HCT116 (cell line): ENCODE measurements at regions not wholly inside any gene's neighbourhood (a gene's known extent, or its start where the extent isn't known, plus 50 kb on each side); places are given as distances from the start of the nearest gene placed in this dataset.

Source experiments
- ATAC-seq: fragments of 200-7000 bp; cut with Tn5 transposase; 2 replicates; pipeline ENCODE4 v1.9.1; 2020; ENCODE audit warnings: mild to moderate bottlenecking, moderate library complexity
- BruUV-seq: library from RNA; stranded (reverse); fragments of 400-500 nt; replicated peaks from 2 replicates; lab custom pipeline; 2021; lab: Mats Ljungman, UMichigan
- CTCF ChIA-PET: fragments of 300-600 bp; sonication (Branson Sonifier 250); formaldehyde crosslinking; loops from one replicate; lab custom pipeline; 2021; ENCODE audit warnings: antibody characterized with exemption; lab: Charles Lee
- POLR2A ChIA-PET: fragments of 300-600, 350-600 bp; sonication (Branson Sonifier 250); formaldehyde crosslinking; loops from one replicate; lab custom pipeline; 2021; ENCODE audit warnings: antibody characterized with exemption; lab: Charles Lee
- RAD21 ChIA-PET, 2 experiments: fragments of 300-600 bp; sonication (Branson Sonifier 250); formaldehyde crosslinking; loops; one replicate each; lab custom pipeline; 2023; ENCODE audit warnings: low total read pairs in 2 of 2; ENCODE audit not compliant: uncharacterized antibody in 2 of 2, unreplicated experiment in 2 of 2, low non-redundant PET in 1 of 2; lab: Charles Lee
- DNase-seq: peaks from one replicate; pipeline ENCODE4 v3.0.0-alpha.2; 2010; ENCODE audit warnings: low read depth, low spot score
- H2AFZ ChIP-seq: fragments of 200-600 bp; shearing (Covaris generic), sonication (generic); 2 replicates; pipeline ENCODE4 v1.6.1; 2017; ENCODE audit warnings: low read depth, mixed run types, mixed read lengths, antibody characterized with exemption, low read length; ENCODE audit not compliant: poor library complexity, severe bottlenecking
- H3K27ac ChIP-seq: 2 replicates; pipeline ENCODE4 v1.5.1; 2012; ENCODE audit warnings: low read depth, low read length
- H3K27me3 ChIP-seq: fragments of 200-600 bp; sonication (generic); 2 replicates; pipeline ENCODE4 v1.6.1; 2016; ENCODE audit warnings: mixed run types, low read length, mixed read lengths; ENCODE audit not compliant: insufficient read depth
- H3K36me3 ChIP-seq, 2 experiments: fragments of 200-500 bp in 1 of 2; fragments of 200-600 bp in 1 of 2; sonication (Bioruptor generic) in 1 of 2; sonication (generic) in 1 of 2; 2 replicates each; pipeline versions ENCODE4 v1.5.1 to v1.6.1; 2014 to 2016; ENCODE audit warnings: low read length in 2 of 2, inconsistent platforms in 1 of 2, mixed read lengths in 1 of 2, mixed run types in 1 of 2; ENCODE audit not compliant: insufficient read depth in 2 of 2, control insufficient read depth in 1 of 2
- H3K4me1 ChIP-seq, 2 experiments: fragments of 200-600 bp in 1 of 2; sonication (generic) in 1 of 2; 2 replicates each; pipeline versions ENCODE4 v1.5.1 to v1.6.1; 2012 to 2017; ENCODE audit warnings: low read length in 2 of 2, inconsistent platforms in 1 of 2, mild to moderate bottlenecking in 1 of 2, mixed read lengths in 1 of 2, mixed run types in 1 of 2, moderate library complexity in 1 of 2; ENCODE audit not compliant: insufficient read depth in 2 of 2, control insufficient read depth in 1 of 2
- H3K4me2 ChIP-seq: fragments of 200-600 bp; sonication (generic); 2 replicates; pipeline ENCODE4 v1.6.1; 2017; ENCODE audit warnings: mixed run types, low read length, mixed read lengths
- H3K4me3 ChIP-seq, 2 experiments: fragments of 200-600 bp in 1 of 2; sonication (generic) in 1 of 2; replicated peaks in 1 of 2; 2 replicates each; pipeline ENCODE4 v1.5.1; 2011 to 2016; ENCODE audit warnings: low read length in 2 of 2, control low read depth in 1 of 2, low read depth in 1 of 2, mild to moderate bottlenecking in 1 of 2, mixed read lengths in 1 of 2, mixed run types in 1 of 2
- H3K79me2 ChIP-seq: fragments of 200-600 bp; sonication (generic); 2 replicates; pipeline ENCODE4 v1.6.1; 2017; ENCODE audit warnings: mild to moderate bottlenecking, mixed run types, low read length, moderate library complexity, mixed read lengths; ENCODE audit not compliant: insufficient read depth
- H3K9ac ChIP-seq: fragments of 200-600 bp; sonication (generic); 2 replicates; pipeline ENCODE4 v1.6.1; 2016; ENCODE audit warnings: low read length, mixed read lengths
- H3K9me2 ChIP-seq: fragments of 200-600 bp; sonication (generic), shearing (Covaris generic); 2 replicates; pipeline ENCODE4 v1.6.1; 2017; ENCODE audit warnings: mixed run types, mild to moderate bottlenecking, moderate library complexity; ENCODE audit not compliant: insufficient read depth
- H3K9me3 ChIP-seq, 2 experiments: fragments of 200-500 bp in 1 of 2; fragments of 200-600 bp in 1 of 2; sonication (Bioruptor generic) in 1 of 2; sonication (generic) in 1 of 2; 2 replicates each; pipeline ENCODE4 v1.6.1; 2014 to 2017; ENCODE audit warnings: low read length in 2 of 2, mixed read lengths in 2 of 2, inconsistent platforms in 1 of 2, low read depth in 1 of 2, mild to moderate bottlenecking in 1 of 2, mixed run types in 1 of 2, moderate library complexity in 1 of 2; ENCODE audit not compliant: control insufficient read depth in 1 of 2, insufficient read depth in 1 of 2
- H4K20me1 ChIP-seq: fragments of 200-600 bp; sonication (generic), shearing (Covaris generic); 2 replicates; pipeline ENCODE4 v1.6.1; 2017; ENCODE audit warnings: mixed run types, mild to moderate bottlenecking, moderate library complexity; ENCODE audit not compliant: insufficient read depth
- ATF3 ChIP-seq: IDR thresholded peaks from 2 replicates; pipeline ENCODE4 v1.6.1; 2012
- CTCF ChIP-seq, 3 experiments: fragments of 200-600 bp in 1 of 3; sonication (generic) in 1 of 3; IDR thresholded peaks in 2 of 3; conservative IDR thresholded peaks in 1 of 3; 2 replicates each; pipeline ENCODE4 v1.5.1; 2012 to 2017; ENCODE audit warnings: low read depth in 2 of 3, low read length in 2 of 3, antibody characterized with exemption in 1 of 3, borderline replicate concordance in 1 of 3, control low read depth in 1 of 3, mild to moderate bottlenecking in 1 of 3, mixed read lengths in 1 of 3, mixed run types in 1 of 3, moderate library complexity in 1 of 3; ENCODE audit not compliant: insufficient read depth in 1 of 3
- ELF1 ChIP-seq: IDR thresholded peaks from 2 replicates; pipeline ENCODE4 v1.6.1; 2012; ENCODE audit warnings: low read depth, borderline replicate concordance
- EZH2 ChIP-seq: fragments of 200-600 bp; sonication (generic); IDR thresholded peaks from 2 replicates; pipeline ENCODE4 v1.6.1; 2017; ENCODE audit warnings: antibody characterized with exemption, mixed run types
- FOSL1 ChIP-seq: IDR thresholded peaks from 2 replicates; pipeline ENCODE4 v1.6.1; 2012; ENCODE audit warnings: low read depth
- MAX ChIP-seq: IDR thresholded peaks from 2 replicates; pipeline ENCODE4 v1.6.1; 2012
- POLR2A ChIP-seq: IDR thresholded peaks from 2 replicates; pipeline ENCODE4 v1.7.0; 2011; ENCODE audit warnings: borderline replicate concordance; ENCODE audit not compliant: insufficient read depth, insufficient read length; ENCODE audit errors: extremely low read depth
- POLR2AphosphoS5 ChIP-seq: IDR thresholded peaks from 2 replicates; pipeline ENCODE4 v1.6.1; 2011; ENCODE audit warnings: mild to moderate bottlenecking, low read depth, low read length, moderate library complexity
- RAD21 ChIP-seq: IDR thresholded peaks from 2 replicates; pipeline ENCODE4 v1.6.1; 2012; ENCODE audit warnings: low read depth, mild to moderate bottlenecking
- REST ChIP-seq: IDR thresholded peaks from 2 replicates; pipeline ENCODE4 v1.6.1; 2012; ENCODE audit warnings: low read depth
- SP1 ChIP-seq: IDR thresholded peaks from 2 replicates; pipeline ENCODE4 v1.6.1; 2012; ENCODE audit warnings: low read depth
- SRF ChIP-seq: IDR thresholded peaks from 2 replicates; pipeline ENCODE4 v1.6.1; 2012; ENCODE audit warnings: low read depth
- TCF7L2 ChIP-seq: IDR thresholded peaks from 2 replicates; pipeline ENCODE4 v1.7.0; 2011; ENCODE audit warnings: borderline replicate concordance, inconsistent platforms; ENCODE audit not compliant: insufficient read depth, insufficient read length; ENCODE audit errors: extremely low read depth
- YY1 ChIP-seq: IDR thresholded peaks from 2 replicates; pipeline ENCODE4 v1.6.1; 2011; ENCODE audit warnings: low read length, low read depth, moderate library complexity, mild to moderate bottlenecking; ENCODE audit not compliant: insufficient replicate concordance; ENCODE audit errors: extremely low read depth
- ZNF274 ChIP-seq: fragments of 200-500 bp; sonication (Bioruptor generic); IDR thresholded peaks from 2 replicates; pipeline ENCODE4 v1.6.1; 2014; ENCODE audit warnings: mild to moderate bottlenecking, low read depth, low read length, inconsistent platforms
- intact Hi-C: fragments of 100-400 bp; cut with micrococcal nuclease; formaldehyde crosslinking; loops from 2 replicates; pipeline ENCODE4 v1.10.0; 2022

- TF ChIP-seq FOSL1, result no peak
- no peak for TF ChIP-seq POLR2AphosphoS5
- TF ChIP-seq SRF, result no peak
- no peak for TF ChIP-seq SP1
- TF ChIP-seq TCF7L2, result no peak
- TF ChIP-seq ATF3, result no peak
- TF ChIP-seq ZNF274, result no peak
- TF ChIP-seq ELF1, result no peak
- no peak for TF ChIP-seq CTCF (IDR thresholded peaks at IDR 0.05 in 2 of 3, conservative IDR thresholded peaks at IDR 0.05 in 1 of 3; ENCODE audit: borderline replicate concordance in 1 of 3, insufficient read depth in 1 of 3, low read depth in 2 of 3, low read length in 2 of 3)
- TF ChIP-seq POLR2A, result no peak
- no peak for TF ChIP-seq MAX
- TF ChIP-seq EZH2, result no peak
- TF ChIP-seq YY1, result no peak
- no peak for TF ChIP-seq REST
- no peak for TF ChIP-seq RAD21
- ATAC-seq, result no peak
- Histone ChIP-seq H3K27ac (no peak overlapping the region), H4K20me1 (no peaks in the 10 kb centered on the region), H3K9me2 (no peaks in the 10 kb centered on the region), H3K4me1 (peaks cover 0 to 11% of the 10 kb centered on the region in 2 experiments; a peak in 1 of 4 replicates), H3K9me3 (no peaks in the 10 kb centered on the region), H3K27me3 (no peaks in the 10 kb centered on the region), H3K79me2 (no peaks in the 10 kb centered on the region), H3K36me3 (no peaks in the 10 kb centered on the region), H3K4me2 (no peak overlapping the region), H3K4me3 (no peak overlapping the region), H2AFZ (no peak overlapping the region), H3K9ac (no peak overlapping the region)
- CTCF ChIA-PET, result no interaction called here
- BruUV-seq, result no TSS peak
- POLR2A ChIA-PET, result no interaction called here
- RAD21 ChIA-PET, result no interaction called here
- intact Hi-C loops, result loop anchor here (10.0 kb wide), 2 partner anchors 365 to 695 kb away; no protein-coding TSS in a partner anchor
- DNase-seq, result no peak
These were observed 180.6 kb downstream of the MTX2 start for GRCh38 chr2:176449852-176450251.
